Endothelial cell of umbilical vein (primary cell): ENCODE measurements at regions not wholly inside any gene's neighbourhood (a gene's known extent, or its start where the extent isn't known, plus 50 kb on each side); places are given as distances from the start of the nearest gene placed in this dataset. TPM values are rescaled to one million over a fixed set of nuclear protein-coding genes. Genes with fewer than 3 reads are reported as not detected.

Experiments
- small RNA-seq: library from RNA; depleted of rRNA; stranded (forward); fragments of <200 nt; gene quantifications from one replicate; pipeline ENCODE3, GENCODE V24; 2012; ENCODE audit warnings: low replicate concordance, low read depth; ENCODE audit not compliant: insufficient read depth, insufficient read length

Small RNAs in the stretch of these regions (small RNA-seq; reads per million reads assigned to genes)
- gene RF00012 = not detected
